Right lung (tissue), 2 donors: ENCODE measurements at regions not wholly inside any gene's neighbourhood (a gene's known extent, or its start where the extent isn't known, plus 50 kb on each side); places are given as distances from the start of the nearest gene placed in this dataset.
"Not testable (repeated sequence)": the region's sequence is repeated elsewhere in the genome, so short reads cannot be mapped to it uniquely, and the experiment has no call there.

ENCODE experiments used
- DNase-seq, 2 donors: peaks; one replicate each; pipeline ENCODE4 v3.0.0-alpha.2; 2013

DNA sequence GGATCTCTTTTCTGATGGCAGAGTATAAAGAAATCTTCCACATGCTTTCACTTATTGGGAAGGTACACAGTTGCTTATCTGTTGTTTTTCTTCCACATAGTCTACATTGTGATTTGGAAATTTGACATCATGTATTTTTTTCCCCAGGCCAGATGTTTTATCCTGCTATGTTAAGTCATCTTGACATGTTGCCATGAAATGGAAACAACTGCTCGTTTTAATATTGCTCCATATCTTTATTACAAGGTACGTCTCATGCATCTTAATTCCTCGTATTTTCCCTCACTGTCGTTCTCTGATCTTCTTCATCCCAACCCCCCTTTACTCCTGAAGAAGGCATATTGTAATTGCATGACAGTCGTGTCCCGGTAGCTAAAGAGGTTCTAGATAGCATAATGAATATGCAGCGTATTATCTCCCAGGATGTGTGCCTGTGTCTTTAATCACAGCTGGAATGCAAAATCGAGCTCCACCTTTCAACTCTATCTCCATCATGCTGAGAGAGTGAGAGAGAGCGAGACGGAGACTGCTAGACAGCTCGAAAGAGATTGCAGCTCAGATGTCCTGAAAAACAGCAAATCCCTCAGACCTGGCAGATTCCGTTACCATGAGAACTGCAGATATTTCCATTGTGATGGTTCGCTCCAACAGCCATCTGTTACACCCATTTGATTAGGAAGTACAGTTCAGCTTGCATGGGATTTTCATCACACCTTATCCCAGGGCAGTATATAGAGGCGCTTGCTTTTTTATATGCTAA, 281.7 kb downstream of the TMEM38B start:
- peak; percentile 21 to 22 for DNase-seq

GRCh38 chr9:105978336-105978735, 284.0 kb downstream of the TMEM38B start:
- DNase-seq = no peak

DNA sequence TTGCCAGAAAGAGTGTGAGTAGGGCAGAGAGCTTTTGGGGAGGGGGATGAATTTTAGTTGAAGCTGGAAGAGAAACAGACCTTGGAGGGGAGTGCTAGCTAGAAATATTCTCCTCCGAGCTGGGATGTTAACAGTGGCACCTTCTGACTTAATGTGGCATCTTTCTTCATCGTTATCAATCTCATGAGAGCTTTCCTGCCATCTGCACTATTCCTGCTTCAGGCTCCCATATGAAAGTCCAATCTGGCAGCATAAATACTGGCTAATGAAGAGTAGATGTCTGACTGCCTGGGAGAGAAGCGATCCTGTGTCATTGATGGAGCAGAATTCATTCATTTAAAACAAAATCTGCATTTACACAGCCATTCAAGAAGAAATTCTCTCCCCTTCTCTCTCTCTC, 284.5 kb downstream of the TMEM38B start:
- no peak for DNase-seq

GRCh38 chr9:105979290-105979689, 284.9 kb downstream of the TMEM38B start:
- DNase-seq = no peak

GRCh38 chr9:105984714-105985113, 290.4 kb downstream of the TMEM38B start:
- no peak for DNase-seq

DNA sequence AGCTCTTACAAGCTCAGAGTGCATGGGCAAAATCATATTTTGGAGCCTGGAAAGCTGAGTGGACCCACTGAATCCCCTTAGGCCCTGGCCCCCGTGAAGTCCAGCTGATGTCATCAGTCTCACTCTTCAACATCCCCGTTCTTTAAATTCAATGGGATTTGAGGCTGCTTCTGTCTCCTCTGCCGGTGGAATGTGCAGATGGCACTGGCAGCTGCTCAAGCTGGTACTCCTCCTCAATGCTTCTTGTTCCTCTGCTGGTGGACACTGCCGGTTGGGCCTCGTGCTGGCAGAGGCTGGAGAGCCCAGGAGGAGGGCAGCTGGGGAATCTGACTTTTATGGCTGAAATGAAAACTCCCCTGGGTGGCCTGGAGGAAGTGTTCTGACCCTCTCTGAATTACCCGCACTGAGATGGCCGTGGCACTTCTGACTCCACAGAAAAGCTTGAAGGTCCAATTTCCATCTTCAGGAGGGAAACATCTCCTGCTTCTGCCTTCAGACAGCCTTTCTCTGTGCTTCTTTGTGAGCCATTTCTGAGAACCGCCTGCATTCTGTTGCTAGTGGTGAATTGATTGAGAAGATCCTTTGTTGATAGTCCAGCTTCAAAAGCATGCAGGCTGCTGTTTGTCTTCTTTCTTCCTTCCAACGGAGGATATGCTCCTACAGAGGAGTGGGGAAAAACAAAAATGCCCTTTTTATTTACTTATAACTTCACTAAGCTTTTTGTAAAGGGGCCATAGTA, 298.9 kb downstream of the TMEM38B start:
- no peak for DNase-seq

- no peak for DNase-seq
These were observed 299.8 kb downstream of the TMEM38B start for GRCh38 chr9:105993921-105994715.

DNA sequence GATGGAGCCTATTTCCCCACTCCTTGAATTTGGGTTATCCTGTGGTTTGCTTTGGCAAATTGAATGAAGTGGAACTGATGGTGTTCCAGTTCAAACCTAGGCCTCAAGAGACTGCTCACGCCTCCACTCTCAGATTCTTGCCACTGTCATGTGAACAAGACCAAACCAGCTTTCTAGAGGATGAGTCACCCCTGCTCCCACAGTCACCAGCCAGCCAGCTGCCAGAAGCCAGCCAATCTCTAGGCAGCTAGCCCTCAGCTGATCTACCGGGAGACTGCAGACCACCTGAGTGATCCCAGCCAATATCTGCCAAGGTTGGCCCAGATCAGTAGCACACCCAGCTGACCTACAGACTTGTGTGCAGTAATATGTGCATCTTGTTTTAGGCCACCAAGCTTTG, 300.6 kb downstream of the TMEM38B start:
- DNase-seq = no peak

GRCh38 chr9:106017198-106017740, 322.9 kb downstream of the TMEM38B start:
- DNase-seq = no peak

GRCh38 chr9:106019039-106019680, 324.8 kb downstream of the TMEM38B start:
- DNase-seq = peak; percentile 28 to 47

DNA sequence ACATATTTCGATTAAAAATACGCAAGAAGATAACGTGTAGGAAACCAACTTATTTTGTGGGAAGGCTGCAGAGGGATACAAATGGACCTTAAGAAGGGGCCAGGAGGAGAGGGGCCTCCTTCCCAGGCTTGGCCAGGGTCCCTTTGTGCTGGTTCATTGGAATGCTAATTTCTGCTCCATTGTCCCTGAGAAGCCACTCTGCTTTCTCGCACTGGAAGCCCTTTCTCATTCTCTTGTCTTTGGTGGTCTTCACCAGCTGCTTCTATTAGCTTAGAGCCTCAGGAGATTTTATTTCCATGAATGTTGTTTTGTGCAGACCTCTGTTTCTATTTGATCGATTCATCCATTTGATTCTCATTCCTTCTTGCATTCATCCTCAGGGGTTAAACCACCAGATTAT, 325.4 kb downstream of the TMEM38B start:
- DNase-seq = no peak

GRCh38 chr9:106020186-106020585, 325.8 kb downstream of the TMEM38B start:
- no peak for DNase-seq

DNA sequence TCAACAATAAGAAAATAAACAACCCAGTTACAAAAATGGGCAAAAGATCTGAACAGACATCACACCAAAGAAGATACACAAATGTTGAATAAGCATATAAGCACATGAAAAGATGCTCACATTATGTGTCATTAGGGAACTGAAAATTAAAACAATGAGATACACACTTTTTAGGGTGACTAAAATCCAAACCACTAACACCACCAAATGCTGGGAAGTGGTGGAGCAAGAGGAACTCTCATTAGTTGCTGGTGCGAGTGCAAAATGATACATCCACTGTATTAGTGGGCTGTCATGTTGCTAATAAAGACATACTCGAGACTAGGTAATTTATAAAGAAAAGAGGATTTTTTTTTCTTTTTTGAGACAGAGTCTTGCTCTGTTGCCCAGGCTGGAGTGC, 329.1 kb downstream of the TMEM38B start:
- no peak for DNase-seq

DNA sequence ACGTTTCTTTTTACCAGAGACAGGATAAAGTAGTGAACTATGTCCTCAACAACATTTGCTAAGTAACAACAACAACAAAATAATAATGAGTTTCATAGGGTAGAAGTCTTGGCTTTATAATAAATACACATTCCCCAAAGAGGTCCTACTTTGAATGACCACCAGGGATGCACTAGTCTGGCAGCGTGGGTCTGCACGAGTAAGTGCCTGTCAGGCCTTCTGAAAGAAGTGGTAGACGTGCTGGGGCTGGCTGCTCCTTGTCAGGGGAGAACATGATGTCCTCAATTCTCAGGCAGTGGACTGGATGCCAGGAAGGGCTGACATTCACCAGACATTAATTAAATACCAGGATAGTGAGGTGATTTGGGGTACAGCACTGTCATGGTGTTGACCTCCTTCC, 331.1 kb downstream of the TMEM38B start:
- DNase-seq = no peak

GRCh38 chr9:106030146-106030545, 335.8 kb downstream of the TMEM38B start:
- DNase-seq = not testable (repeated sequence)

DNA sequence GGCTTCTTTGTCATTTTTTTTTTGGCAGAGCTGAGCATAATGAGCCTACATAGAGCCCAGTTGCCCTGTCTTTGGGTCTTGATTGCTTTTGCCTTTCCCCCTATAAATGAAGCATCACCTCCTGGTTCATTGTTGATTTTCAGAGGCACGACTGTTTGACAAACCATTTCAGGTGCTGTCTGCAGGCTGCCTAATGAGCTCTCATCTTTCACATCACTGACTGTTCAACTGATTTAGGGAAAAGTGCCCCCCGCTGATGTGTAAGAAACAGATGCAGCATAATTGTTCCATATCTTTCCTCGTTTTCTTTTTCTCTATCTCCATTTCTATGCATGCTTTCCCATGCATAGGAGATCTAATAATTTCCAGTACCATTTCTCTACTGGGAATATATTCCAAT, 338.6 kb downstream of the TMEM38B start:
- DNase-seq = no peak

DNA sequence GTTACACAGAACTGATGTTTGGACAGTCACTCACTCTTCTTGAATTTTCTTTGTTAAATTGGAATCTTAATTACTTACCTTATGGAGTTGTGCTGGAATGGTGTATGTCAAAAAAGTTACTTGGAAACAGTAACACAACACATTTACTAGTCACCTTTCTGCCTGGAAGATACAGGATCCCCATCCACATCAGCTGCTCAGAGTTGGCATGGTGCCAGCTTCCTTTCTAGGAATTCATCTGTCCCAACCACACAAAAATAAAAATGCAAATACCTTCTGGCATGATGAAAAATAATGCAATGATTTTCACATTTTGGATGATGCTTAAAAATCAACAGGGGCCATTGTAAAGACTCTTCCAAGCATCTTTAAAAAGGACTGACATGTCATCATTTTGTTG, 341.5 kb downstream of the TMEM38B start:
- DNase-seq = no peak

DNA sequence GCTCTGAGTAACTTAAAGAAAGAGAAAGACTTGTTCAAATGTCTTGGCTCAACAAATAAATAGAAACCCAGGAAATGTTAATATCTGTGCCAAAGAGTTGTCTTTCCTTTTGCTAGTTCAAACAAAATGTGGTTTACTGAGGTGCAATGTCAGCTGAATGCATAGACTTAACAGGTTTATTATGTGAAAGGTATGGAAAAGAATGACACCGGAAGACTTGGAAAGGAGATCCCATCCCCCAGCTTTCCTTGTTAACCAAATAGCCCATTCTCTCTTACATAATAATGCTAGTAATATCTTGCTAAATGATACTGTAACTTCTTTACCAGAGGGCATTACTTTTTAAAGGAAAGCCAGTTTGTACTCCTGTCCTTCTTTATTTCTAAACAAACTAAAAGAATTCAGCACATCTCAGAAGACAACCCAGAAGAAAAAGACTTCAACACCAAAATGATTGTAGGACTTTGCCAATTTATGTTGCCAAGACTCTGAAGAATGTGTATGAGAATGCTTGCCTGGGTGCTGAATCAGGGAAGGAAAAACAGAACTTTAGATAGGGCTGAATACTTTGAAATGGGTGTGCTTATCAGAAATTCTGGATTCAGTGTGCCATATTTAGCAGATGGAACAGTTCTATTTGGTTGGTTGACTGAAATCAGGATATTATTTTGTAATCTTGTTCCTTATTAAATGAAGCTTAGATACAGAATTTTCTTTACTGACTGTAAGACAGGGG, 344.1 kb downstream of the TMEM38B start:
- DNase-seq = no peak

DNA sequence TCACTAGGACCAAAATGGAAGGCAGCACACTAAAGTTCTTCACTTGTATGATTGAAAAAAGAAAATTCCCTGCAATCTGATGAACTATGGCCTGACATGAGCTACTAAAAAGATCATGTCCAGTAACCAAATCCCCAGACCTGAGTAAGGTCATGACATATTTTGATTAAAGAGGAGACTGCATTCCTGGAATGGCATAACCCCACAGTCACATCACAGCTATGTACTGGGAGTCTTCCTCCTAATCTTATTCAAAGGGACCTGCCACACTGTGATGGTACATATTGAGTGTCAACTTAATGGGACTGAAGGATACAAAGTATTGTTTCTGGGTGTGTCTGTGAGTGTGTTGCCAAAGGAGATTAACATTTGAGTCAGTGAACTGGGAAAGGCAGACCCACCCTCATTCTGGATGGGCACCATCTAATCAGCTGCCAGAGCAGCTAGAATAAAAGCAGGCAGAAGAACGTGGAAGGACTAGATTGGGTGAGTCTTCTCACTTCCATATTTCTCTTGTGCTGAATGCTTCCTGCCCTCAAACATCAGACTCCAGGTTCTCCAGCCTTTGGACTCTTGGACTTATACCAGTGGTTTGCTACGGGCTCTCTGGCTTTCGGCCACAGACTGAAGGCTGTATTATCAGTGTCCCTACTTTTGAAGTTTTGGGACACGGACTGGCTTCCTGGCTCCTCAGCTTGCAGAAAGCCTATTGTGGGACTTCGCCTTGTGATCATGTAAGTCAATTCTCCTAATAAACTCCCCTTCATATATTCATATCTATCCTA, 345.0 kb downstream of the TMEM38B start:
- DNase-seq = no peak

DNA sequence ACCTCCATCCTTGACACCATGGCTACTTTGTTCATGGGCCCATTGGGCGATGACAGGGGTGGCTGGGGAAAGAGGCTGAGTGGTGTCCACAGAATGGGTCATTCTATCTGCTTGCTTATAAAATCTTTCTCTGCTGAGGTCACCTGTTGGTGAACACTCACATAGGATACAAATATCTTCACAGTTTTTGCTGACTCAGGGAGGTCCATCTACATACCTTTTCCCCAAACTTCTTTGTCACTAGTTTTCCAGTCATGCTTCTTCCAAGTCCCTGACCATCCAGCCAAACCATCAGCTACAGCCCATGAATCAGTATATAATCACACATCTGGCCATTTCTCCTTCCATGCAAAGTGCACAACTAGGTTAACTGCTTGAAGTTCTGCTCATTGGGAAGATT, 347.6 kb downstream of the TMEM38B start:
- DNase-seq = not testable (repeated sequence)
